ENCODE measurements at regions not wholly inside any gene's neighbourhood (a gene's known extent, or its start where the extent isn't known, plus 50 kb on each side); places are given as distances from the start of the nearest gene placed in this dataset.
"Not testable (repeated sequence)": the region's sequence is repeated elsewhere in the genome, so short reads cannot be mapped to it uniquely, and the experiment has no call there.

DNA sequence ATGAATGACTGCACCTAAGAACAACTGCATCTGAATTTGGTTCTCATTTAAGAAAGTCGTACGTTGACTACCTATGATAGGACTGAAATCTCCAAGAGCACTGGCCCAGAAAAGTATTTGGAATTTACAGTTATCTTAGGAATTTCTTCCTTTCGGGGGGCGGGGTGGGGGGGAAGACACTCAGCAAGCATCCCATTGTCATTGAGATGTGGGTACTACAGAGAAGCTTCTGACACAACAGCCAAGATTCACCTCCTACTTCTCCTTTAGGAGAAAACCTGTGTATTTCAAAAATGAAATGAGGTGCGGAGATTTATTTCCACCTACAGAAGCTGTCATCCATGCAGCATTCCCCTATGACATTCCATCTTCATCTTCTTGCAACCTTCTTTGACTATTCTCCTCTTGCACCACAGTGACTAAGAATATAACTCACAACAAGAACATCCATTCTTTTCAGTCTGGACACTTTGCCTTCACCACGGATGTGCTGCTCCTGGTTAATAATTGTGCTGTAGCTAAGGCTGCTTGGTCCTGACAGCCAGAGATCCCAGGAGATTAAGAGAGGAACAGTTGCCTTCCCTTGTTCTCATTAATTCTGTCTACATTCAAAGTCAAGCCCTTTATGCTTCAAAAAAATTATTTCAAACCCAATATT lies 98.4 kb upstream of the FRMD4A start:
- DNase-seq (ENCODE audit: low read depth in 2 of 2): no peak

DNA sequence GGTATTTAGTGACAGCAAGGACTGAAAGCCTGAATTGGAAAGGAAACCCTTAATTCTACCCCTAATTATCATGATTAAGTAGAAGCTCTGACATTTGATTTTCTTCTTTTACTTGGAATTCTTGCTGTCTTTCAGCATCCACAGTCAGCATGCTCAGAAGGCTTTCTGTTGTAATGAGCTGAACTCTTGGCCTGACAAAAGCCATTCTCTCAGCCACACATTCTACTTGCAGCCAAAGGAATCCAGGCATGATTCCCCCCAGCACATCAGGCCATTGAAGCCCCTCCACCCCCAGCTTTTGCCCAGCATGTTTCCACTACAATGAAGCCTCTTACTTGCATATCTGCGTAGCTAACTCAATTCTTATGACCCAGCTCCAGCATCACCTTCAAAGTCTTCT lies 94.3 kb upstream of the FRMD4A start:
- no peak for DNase-seq (ENCODE audit: low read depth in 2 of 2)

GRCh38 chr10:14423111-14423744 lies 92.5 kb upstream of the FRMD4A start:
- no peak for DNase-seq (ENCODE audit: low read depth in 2 of 2)

- DNase-seq (ENCODE audit: low read depth in 2 of 2): no peak
Observed at GRCh38 chr10:14422431-14422830, 91.7 kb upstream of the FRMD4A start.

- no peak for DNase-seq (ENCODE audit: low read depth in 2 of 2)
Observed at GRCh38 chr10:14421941-14422340, 91.2 kb upstream of the FRMD4A start.

GRCh38 chr10:14417336-14417735 lies 86.6 kb upstream of the FRMD4A start:
- not testable (repeated sequence) for DNase-seq (ENCODE audit: low read depth in 2 of 2)

DNA sequence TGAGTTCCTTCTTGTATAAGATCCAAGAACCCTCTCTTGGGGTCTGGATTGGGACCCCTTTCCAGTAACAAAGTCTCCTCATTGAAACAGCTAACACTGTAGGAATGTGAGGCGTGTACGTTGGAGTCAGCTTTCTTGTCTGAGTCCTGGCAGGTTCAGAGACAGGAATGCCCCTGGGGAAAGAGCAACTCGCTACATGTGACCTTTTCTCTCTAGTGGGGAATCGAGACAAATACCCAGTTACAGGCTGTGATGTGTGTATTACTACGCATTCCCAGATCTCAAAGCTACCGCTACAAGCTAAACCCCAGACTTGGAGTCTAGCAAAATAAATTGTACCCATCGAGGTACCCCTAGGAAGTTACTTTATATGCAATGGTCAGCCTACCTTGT lies 85.6 kb upstream of the FRMD4A start:
- no peak for DNase-seq (ENCODE audit: low read depth in 2 of 2)

GRCh38 chr10:14415676-14416307 lies 85.1 kb upstream of the FRMD4A start:
- no peak for DNase-seq (ENCODE audit: low read depth in 2 of 2)

DNA sequence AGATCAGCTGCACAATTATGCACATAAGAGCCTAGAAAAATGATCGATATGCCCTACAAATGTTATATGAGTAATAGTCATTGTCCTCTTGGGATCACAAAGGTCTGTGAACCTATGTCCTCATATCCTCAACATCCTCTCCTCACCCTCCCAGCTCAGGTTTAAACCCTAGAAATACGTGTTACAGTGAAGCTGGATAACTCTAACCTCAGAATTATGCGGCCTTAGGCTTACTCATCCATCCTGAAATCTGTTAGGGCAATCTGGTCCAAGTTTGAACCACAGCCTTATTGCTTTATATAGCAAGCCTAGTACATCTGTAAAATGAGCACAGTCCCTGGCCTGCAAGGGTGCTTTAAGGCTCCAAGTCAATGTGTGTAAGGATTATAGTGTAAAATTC lies 84.2 kb upstream of the FRMD4A start:
- no peak for DNase-seq (ENCODE audit: low read depth in 2 of 2)

- DNase-seq (ENCODE audit: low read depth in 2 of 2): no peak
Observed at GRCh38 chr10:14413523-14413922, 82.8 kb upstream of the FRMD4A start.

GRCh38 chr10:14412624-14413023 lies 81.9 kb upstream of the FRMD4A start:
- DNase-seq (ENCODE audit: low read depth in 2 of 2): no peak

GRCh38 chr10:14409856-14410458 lies 79.2 kb upstream of the FRMD4A start:
- DNase-seq (ENCODE audit: low read depth in 2 of 2): no peak

DNA sequence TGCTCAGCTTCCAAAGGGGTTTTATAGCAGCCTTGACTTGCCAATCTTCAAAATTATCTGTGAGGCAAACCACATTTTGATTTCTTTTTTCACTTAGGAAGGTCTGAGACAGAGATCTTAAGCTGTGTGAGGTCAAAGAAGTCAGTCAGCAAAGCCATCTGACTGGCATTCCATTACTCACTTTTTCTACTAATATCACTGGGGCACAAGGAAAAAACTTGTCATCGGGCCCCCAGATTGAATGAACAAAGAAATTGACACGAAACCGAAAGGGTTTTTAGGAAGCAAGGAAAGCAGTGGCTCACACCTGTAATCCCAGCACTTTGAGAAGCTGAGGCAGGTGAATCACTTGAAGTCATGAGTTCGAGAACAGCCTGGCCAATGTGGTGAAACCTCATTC lies 78.5 kb upstream of the FRMD4A start:
- no peak for DNase-seq (ENCODE audit: low read depth in 2 of 2)

GRCh38 chr10:14408139-14408538 lies 77.4 kb upstream of the FRMD4A start:
- DNase-seq (ENCODE audit: low read depth in 2 of 2): no peak

DNA sequence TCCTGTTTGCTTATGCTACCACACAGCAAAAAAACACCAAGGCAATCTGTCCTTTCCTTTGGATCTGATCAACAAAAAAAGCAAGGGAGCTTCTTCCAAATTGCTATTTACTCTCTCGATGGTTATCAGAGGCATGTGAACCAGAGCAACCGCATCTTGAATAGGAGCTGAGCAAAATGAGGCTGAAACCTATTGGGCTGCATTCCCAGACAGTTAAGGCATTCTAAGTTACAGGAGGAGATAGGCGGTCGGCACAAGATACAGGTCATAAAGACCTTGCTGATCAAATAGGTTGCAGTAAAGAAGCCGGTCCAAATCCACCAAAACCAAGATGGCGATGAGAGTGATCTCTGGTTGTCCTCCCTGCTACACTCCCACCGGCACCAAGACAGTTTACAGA lies 76.8 kb upstream of the FRMD4A start:
- no peak for DNase-seq (ENCODE audit: low read depth in 2 of 2)

GRCh38 chr10:14405076-14406065 lies 74.6 kb upstream of the FRMD4A start:
- peak; percentile 80 to 84 for DNase-seq (ENCODE audit: low read depth in 2 of 2)

- peak; percentile 34 to 56 for DNase-seq (ENCODE audit: low read depth in 2 of 2)
Observed at GRCh38 chr10:14403881-14404623, 73.3 kb upstream of the FRMD4A start.

- no peak for DNase-seq (ENCODE audit: low read depth in 2 of 2)
Observed at GRCh38 chr10:14403359-14403758, 72.6 kb upstream of the FRMD4A start.

GRCh38 chr10:14399641-14400040 lies 68.9 kb upstream of the FRMD4A start:
- no peak for DNase-seq (ENCODE audit: low read depth in 2 of 2)

DNA sequence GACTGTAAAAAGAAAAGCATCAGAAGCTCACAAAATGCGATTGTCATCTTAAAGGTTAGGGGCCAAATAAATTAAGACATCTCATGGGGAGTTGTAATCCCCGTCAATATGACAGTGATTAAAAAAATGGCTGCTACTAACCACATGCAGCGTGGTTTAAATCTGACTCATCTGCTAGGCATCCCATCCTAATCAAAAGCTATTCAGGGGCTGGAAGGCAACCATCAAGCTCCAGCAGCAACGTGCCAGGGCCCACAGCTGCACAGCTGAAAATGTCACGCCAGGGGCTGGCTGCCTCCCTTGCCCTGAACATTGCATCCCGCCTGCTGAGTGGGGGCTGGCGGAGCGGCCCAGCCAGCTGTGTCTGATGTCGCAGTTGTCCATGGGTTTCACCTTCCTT lies 66.3 kb upstream of the FRMD4A start:
- DNase-seq (ENCODE audit: low read depth in 2 of 2): peak; percentile 83 to 90
